ENCODE measurements at regions not wholly inside any gene's neighbourhood (a gene's known extent, or its start where the extent isn't known, plus 50 kb on each side); places are given as distances from the start of the nearest gene placed in this dataset.

DNA sequence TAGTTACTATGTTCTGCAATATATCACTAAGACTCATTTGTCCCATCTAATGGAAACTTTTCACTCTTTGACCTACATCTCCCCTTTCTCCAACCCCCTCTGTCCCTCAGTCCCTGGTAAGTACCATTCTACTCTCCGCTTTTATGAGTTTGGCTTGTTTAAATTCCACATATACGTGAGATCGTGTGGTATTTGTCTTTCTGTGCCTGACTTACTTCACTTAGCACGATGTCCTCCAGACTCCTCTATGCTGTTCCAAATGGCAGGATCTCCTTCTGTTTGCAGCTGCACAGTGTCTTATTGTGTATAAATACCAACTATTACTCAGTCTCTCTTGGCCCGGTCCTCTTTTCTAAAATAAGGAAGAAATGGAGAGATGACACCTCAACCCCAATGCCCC is 205.4 kb upstream of the NTM start:
- WGBS: 63% methylated on average over 5 of the region's 5 CpGs
- TF ChIP-seq POLR2A (IDR thresholded peaks at IDR 0.05) (no peak), POLR2AphosphoS5 (IDR thresholded peaks at IDR 0.05) (no peak), EP300 (IDR thresholded peaks at IDR 0.05) (no peak)
- TF ChIP-seq, protein P1, sequence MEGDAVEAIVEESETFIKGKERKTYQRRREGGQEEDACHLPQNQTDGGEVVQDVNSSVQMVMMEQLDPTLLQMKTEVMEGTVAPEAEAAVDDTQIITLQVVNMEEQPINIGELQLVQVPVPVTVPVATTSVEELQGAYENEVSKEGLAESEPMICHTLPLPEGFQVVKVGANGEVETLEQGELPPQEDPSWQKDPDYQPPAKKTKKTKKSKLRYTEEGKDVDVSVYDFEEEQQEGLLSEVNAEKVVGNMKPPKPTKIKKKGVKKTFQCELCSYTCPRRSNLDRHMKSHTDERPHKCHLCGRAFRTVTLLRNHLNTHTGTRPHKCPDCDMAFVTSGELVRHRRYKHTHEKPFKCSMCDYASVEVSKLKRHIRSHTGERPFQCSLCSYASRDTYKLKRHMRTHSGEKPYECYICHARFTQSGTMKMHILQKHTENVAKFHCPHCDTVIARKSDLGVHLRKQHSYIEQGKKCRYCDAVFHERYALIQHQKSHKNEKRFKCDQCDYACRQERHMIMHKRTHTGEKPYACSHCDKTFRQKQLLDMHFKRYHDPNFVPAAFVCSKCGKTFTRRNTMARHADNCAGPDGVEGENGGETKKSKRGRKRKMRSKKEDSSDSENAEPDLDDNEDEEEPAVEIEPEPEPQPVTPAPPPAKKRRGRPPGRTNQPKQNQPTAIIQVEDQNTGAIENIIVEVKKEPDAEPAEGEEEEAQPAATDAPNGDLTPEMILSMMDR (IDR thresholded peaks at IDR 0.05): no peak
- DNase-seq (ENCODE audit: low spot score in 2 of 2): no peak
- H3K27me3 ChIP-seq: no peaks in the 10 kb centered on the region
- no peaks in the 10 kb centered on the region for H3K4me1 ChIP-seq
- no peaks in the 10 kb centered on the region for H3K36me3 ChIP-seq
- H3K9me3 ChIP-seq: no peaks in the 10 kb centered on the region
- H3K4me3 ChIP-seq: no peak overlapping the region
- no peak overlapping the region for H3K27ac ChIP-seq

- no peaks in the 10 kb centered on the region for H3K27me3 ChIP-seq
- WGBS: 73% methylated on average over 5 of the region's 5 CpGs
- no peaks in the 10 kb centered on the region for H3K9me3 ChIP-seq
- H3K4me1 ChIP-seq: no peaks in the 10 kb centered on the region
- H3K36me3 ChIP-seq: no peaks in the 10 kb centered on the region
- TF ChIP-seq, protein P1 (IDR thresholded peaks at IDR 0.05): no peak
- TF ChIP-seq EP300 (IDR thresholded peaks at IDR 0.05) (no peak), POLR2AphosphoS5 (IDR thresholded peaks at IDR 0.05) (no peak), POLR2A (IDR thresholded peaks at IDR 0.05) (no peak)
- DNase-seq (ENCODE audit: low spot score in 2 of 2): no peak
- no peak overlapping the region for H3K4me3 ChIP-seq
- no peak overlapping the region for H3K27ac ChIP-seq
Measured at GRCh38 chr11:131168839-131169713, 201.3 kb upstream of the NTM start.

DNA sequence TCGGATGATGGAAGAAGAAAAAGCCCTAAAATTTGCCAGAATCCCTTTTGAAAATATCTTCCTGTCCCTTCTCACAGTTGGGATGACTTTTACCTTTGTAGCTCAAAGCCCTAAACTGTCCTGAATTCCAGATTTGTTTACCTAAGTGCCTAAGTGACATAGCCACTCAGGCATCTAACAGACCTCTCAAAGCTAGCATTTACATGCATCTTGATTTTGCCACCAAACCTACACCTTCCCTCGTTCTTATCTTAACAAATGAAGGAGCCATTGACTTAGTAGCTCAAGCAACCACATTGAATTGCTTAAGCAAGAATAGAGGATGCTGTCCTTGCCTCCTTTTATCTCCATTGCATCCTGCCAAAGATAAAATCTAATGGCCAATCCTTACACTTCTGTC is 198.4 kb upstream of the NTM start:
- Histone ChIP-seq H3K27ac (no peak overlapping the region), H3K27me3 (no peaks in the 10 kb centered on the region), H3K4me1 (no peaks in the 10 kb centered on the region), H3K9me3 (no peaks in the 10 kb centered on the region), H3K36me3 (no peaks in the 10 kb centered on the region), H3K4me3 (no peak overlapping the region)
- TF ChIP-seq, protein P1 (IDR thresholded peaks at IDR 0.05): no peak
- TF ChIP-seq EP300 (IDR thresholded peaks at IDR 0.05): no peak
- no peak for TF ChIP-seq POLR2A (IDR thresholded peaks at IDR 0.05)
- TF ChIP-seq POLR2AphosphoS5 (IDR thresholded peaks at IDR 0.05): no peak
- no peak for DNase-seq (ENCODE audit: low spot score in 2 of 2)
- 79% methylated on average over 2 of the region's 2 CpGs for WGBS

GRCh38 chr11:131178020-131178419 is 192.4 kb upstream of the NTM start:
- Histone ChIP-seq H3K4me1 (no peaks in the 10 kb centered on the region), H3K4me3 (no peak overlapping the region), H3K36me3 (no peaks in the 10 kb centered on the region), H3K27ac (no peak overlapping the region), H3K27me3 (peaks cover 3% of the 10 kb centered on the region), H3K9me3 (no peaks in the 10 kb centered on the region)
- TF ChIP-seq POLR2A (IDR thresholded peaks at IDR 0.05): no peak
- TF ChIP-seq, protein P1 (IDR thresholded peaks at IDR 0.05): no peak
- no peak for TF ChIP-seq EP300 (IDR thresholded peaks at IDR 0.05)
- TF ChIP-seq POLR2AphosphoS5 (IDR thresholded peaks at IDR 0.05): no peak
- whole genome bisulfite sequencing: 79% methylated on average over 11 of the region's 11 CpGs
- no peak for DNase-seq (ENCODE audit: low spot score in 2 of 2)

GRCh38 chr11:131178596-131178995 is 191.8 kb upstream of the NTM start:
- Histone ChIP-seq H3K27me3 (peaks cover 3% of the 10 kb centered on the region), H3K4me3 (no peak overlapping the region), H3K36me3 (no peaks in the 10 kb centered on the region), H3K4me1 (no peaks in the 10 kb centered on the region), H3K27ac (no peak overlapping the region), H3K9me3 (no peaks in the 10 kb centered on the region)
- DNase-seq (ENCODE audit: low spot score in 2 of 2): no peak
- TF ChIP-seq EP300 (IDR thresholded peaks at IDR 0.05): no peak
- no peak for TF ChIP-seq POLR2AphosphoS5 (IDR thresholded peaks at IDR 0.05)
- TF ChIP-seq, protein P1 (IDR thresholded peaks at IDR 0.05): no peak
- TF ChIP-seq POLR2A (IDR thresholded peaks at IDR 0.05): no peak
- 75% methylated on average over 3 of the region's 3 CpGs for WGBS
